GM12892 (cell line): ENCODE measurements at regions not wholly inside any gene's neighbourhood (a gene's known extent, or its start where the extent isn't known, plus 50 kb on each side); places are given as distances from the start of the nearest gene placed in this dataset.

Source experiments
- POLR2A ChIP-seq: IDR thresholded peaks from 2 replicates; pipeline ENCODE4 v1.6.1; 2011; ENCODE audit warnings: low read depth, low read length, control low read depth
- POLR2AphosphoS5 ChIP-seq: IDR thresholded peaks from 2 replicates; pipeline ENCODE4 v1.6.1; 2011; ENCODE audit warnings: low read depth, low read length, control low read depth

GRCh38 chr1:109838838-109839240, 71.8 kb upstream of the CSF1 start:
- TF ChIP-seq POLR2AphosphoS5 (no peak), POLR2A (no peak)
